ENCODE measurements at regions not wholly inside any gene's neighbourhood (a gene's known extent, or its start where the extent isn't known, plus 50 kb on each side); places are given as distances from the start of the nearest gene placed in this dataset.

DNA sequence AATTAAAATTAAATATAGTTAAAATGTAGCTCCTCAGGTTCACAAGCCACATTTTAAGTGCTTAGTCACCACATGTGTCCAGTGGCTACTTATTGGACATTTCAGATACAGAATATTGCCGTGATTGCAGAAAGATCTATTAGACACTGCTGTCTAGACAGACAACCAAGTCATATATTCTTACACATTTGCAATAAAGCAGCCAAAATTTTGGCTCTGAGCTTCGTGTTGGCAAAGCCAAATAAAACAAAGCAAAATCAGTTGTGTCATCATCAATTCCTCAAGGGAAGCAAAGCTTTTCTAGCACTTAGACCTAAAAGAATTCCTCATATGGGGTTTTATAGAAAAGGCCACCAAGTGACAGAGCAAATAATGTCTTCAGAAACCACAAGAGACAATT lies 193.1 kb upstream of the LPP start:
- no TSS peak for BruUV-seq (replicated peaks)
- ChIA-PET POLR2A (ENCODE audit: unreplicated experiment) (interaction anchor here (0.7 kb wide), 2 partner anchors 61 to 86 kb away, joined by 6 to 13 read pairs; no protein-coding TSS in a partner anchor), CTCF (no interaction called here)

DNA sequence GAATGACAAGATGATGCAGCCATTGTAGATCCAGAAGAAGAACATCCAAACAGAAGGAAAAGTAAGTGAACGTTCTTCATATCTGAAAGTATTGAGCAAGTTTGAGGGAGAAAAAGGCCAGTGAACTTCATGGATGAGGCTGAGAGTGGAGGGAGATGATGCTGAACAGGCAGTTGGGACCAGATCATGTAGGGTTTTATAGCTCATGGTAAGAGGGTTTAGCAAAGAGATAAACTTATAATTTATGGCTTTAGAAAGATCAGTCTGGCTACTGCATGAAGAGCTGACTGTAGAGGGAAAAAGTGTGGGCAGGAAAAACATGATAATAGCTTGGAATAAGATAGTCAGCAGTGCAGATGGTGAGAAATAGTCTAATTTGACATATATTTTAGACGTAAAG lies 192.6 kb upstream of the LPP start:
- Histone ChIP-seq H3K9me2 (ENCODE audit: insufficient read depth) (no peaks in the 10 kb centered on the region), H3K36me3 (ENCODE audit: low read depth) (no peaks in the 10 kb centered on the region), H3K4me2 (no peak overlapping the region), H2AFZ (no peak overlapping the region), H3K4me3 (no peak overlapping the region), H3K79me2 (ENCODE audit: low read depth) (no peaks in the 10 kb centered on the region), H3F3A (ENCODE audit: insufficient read depth, low read depth) (peaks cover under 1% of the 10 kb centered on the region; the same call in 1 of the 2 replicates), H3K9me3 (ENCODE audit: insufficient read depth, low read depth) (no peaks in the 10 kb centered on the region), H3K4me1 (replicated peaks; ENCODE audit: insufficient read depth) (peaks cover 37% of the 10 kb centered on the region), H3K27ac (no peak overlapping the region), H4K20me1 (ENCODE audit: insufficient read depth) (no peaks in the 10 kb centered on the region), H3K27me3 (ENCODE audit: insufficient read depth, low read depth) (no peaks in the 10 kb centered on the region)
- CTCF ChIA-PET, result no interaction called here
- BruUV-seq (replicated peaks), result no TSS peak
- TF ChIP-seq EZH2 (IDR thresholded peaks at IDR 0.05; ENCODE audit: low read depth) (no peak), CTCF (conservative IDR thresholded peaks at IDR 0.05) (no peak)
- POLR2A ChIA-PET (ENCODE audit: unreplicated experiment), result no interaction called here
- intact Hi-C loops (cut with micrococcal nuclease; ENCODE audit: unreplicated experiment), result no loop called here
- no peak for DNase-seq

More for the DNA sequence above, 193.1 kb upstream of the LPP start:
- Histone ChIP-seq H3F3A (ENCODE audit: insufficient read depth, low read depth) (peaks cover 6% of the 10 kb centered on the region; the same call in 1 of the 2 replicates), H3K36me3 (ENCODE audit: low read depth) (no peaks in the 10 kb centered on the region), H3K4me1 (replicated peaks; ENCODE audit: insufficient read depth) (peaks cover 42% of the 10 kb centered on the region), H3K79me2 (ENCODE audit: low read depth) (no peaks in the 10 kb centered on the region), H3K4me3 (no peak overlapping the region), H3K27ac (no peak overlapping the region), H3K9me2 (ENCODE audit: insufficient read depth) (no peaks in the 10 kb centered on the region), H3K4me2 (no peak overlapping the region), H4K20me1 (ENCODE audit: insufficient read depth) (no peaks in the 10 kb centered on the region), H3K27me3 (ENCODE audit: insufficient read depth, low read depth) (no peaks in the 10 kb centered on the region), H3K9me3 (ENCODE audit: insufficient read depth, low read depth) (no peaks in the 10 kb centered on the region), H2AFZ (no peak overlapping the region)
- intact Hi-C loops (cut with micrococcal nuclease; ENCODE audit: unreplicated experiment), result no loop called here
- DNase-seq, result no peak
- TF ChIP-seq CTCF (conservative IDR thresholded peaks at IDR 0.05), result no peak
- no peak for TF ChIP-seq EZH2 (IDR thresholded peaks at IDR 0.05; ENCODE audit: low read depth)

DNA sequence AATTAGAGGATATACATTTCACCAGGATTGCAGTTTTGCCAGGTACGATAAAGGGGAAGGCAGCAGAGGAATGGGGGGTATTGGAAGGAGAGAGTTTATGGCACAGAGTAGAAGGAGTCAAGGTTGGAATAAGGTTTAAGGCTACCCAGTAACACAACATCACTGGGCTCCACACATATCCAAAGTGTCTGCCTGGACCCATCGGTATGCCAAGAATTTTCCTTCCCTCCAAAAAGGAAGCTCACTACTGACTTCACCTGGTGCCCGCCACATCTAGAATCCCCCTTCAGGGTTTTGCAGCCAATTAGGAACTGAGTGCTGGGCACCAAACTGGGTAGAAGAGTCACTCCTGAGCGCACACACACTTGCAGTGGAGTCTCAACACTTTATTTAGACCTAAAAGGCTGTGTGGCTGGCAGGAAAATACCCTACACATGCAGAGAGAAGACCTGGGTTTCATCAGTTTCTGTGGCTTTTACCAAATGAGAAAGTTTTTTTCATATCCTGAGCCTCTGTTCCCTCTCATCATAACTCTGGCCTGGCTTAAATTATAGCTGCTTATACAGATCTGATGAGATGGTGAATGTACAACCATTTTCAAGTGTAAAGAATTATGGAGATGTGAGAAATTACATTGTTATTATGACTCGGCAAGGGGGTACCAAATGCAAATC lies 190.8 kb upstream of the LPP start:
- no TSS peak for BruUV-seq (replicated peaks)

More for the DNA sequence above, 190.8 kb upstream of the LPP start:
- H3K27ac ChIP-seq, result no peak overlapping the region
- H3K4me2 ChIP-seq, result no peak overlapping the region
- no peaks in the 10 kb centered on the region for H3K9me2 ChIP-seq (ENCODE audit: insufficient read depth)
- DNase-seq, result no peak
- H3K27me3 ChIP-seq (ENCODE audit: insufficient read depth, low read depth), result no peaks in the 10 kb centered on the region
- H3K9me3 ChIP-seq (ENCODE audit: insufficient read depth, low read depth), result no peaks in the 10 kb centered on the region
- H3K4me1 ChIP-seq (replicated peaks; ENCODE audit: insufficient read depth), result peaks cover 38% of the 10 kb centered on the region
- H3K79me2 ChIP-seq (ENCODE audit: low read depth), result no peaks in the 10 kb centered on the region
- H3K4me3 ChIP-seq, result no peak overlapping the region
- no peaks in the 10 kb centered on the region for H4K20me1 ChIP-seq (ENCODE audit: insufficient read depth)
- intact Hi-C loops (cut with micrococcal nuclease; ENCODE audit: unreplicated experiment), result no loop called here
- TF ChIP-seq EZH2 (IDR thresholded peaks at IDR 0.05; ENCODE audit: low read depth), result no peak
- TF ChIP-seq CTCF (conservative IDR thresholded peaks at IDR 0.05), result no peak
- peaks cover 6% of the 10 kb centered on the region; the same call in 1 of the 2 replicates for H3F3A ChIP-seq (ENCODE audit: insufficient read depth, low read depth)
- H3K36me3 ChIP-seq (ENCODE audit: low read depth), result no peaks in the 10 kb centered on the region
- ChIA-PET POLR2A (ENCODE audit: unreplicated experiment) (interaction anchor here (0.6 kb wide), 1 partner anchor 88 kb away, joined by 4 read pairs; no protein-coding TSS in a partner anchor), CTCF (no interaction called here)
- no peak overlapping the region; the same call in 1 of the 2 replicates for H2AFZ ChIP-seq

Data from PC-9 (cell line).